PC-9 (cell line): ENCODE measurements at regions not wholly inside any gene's neighbourhood (a gene's known extent, or its start where the extent isn't known, plus 50 kb on each side); places are given as distances from the start of the nearest gene placed in this dataset.

Experiments used
- BruUV-seq: library from RNA; stranded (reverse); fragments of 400-500 nt; replicated peaks from 2 replicates; lab custom pipeline; 2021; lab: Mats Ljungman, UMichigan
- CTCF ChIA-PET: fragments of 300-600 bp; sonication (Branson Sonifier 250); formaldehyde crosslinking; loops from one replicate; lab custom pipeline; 2022; ENCODE audit warnings: antibody characterized with exemption; lab: Charles Lee
- POLR2A ChIA-PET: fragments of 300-600 bp; sonication (Branson Sonifier 250); formaldehyde crosslinking; loops from one replicate; lab custom pipeline; 2022; ENCODE audit warnings: antibody characterized with exemption; ENCODE audit not compliant: unreplicated experiment; lab: Charles Lee
- DNase-seq, 2 experiments: peaks; one replicate each; pipeline versions ENCODE4 v3.0.0 to v3.0.0-alpha.2; 2015 to 2022; ENCODE audit warnings: mixed read lengths in 1 of 2
- H2AFZ ChIP-seq: fragments of 200-600 bp; sonication (generic); 2 replicates; pipeline ENCODE4 v1.8.1; 2017; ENCODE audit warnings: antibody characterized with exemption
- H3F3A ChIP-seq: fragments of 200-600 bp; sonication (generic); 2 replicates; pipeline ENCODE4 v1.8.1; 2017; ENCODE audit warnings: antibody characterized with exemption, mild to moderate bottlenecking, low read depth; ENCODE audit not compliant: insufficient read depth
- H3K27ac ChIP-seq: fragments of 200-600 bp; sonication (generic); 2 replicates; pipeline ENCODE4 v1.6.1; 2016; ENCODE audit warnings: mixed run types
- H3K27me3 ChIP-seq: fragments of 200-600 bp; sonication (generic); 2 replicates; pipeline ENCODE4 v1.6.1; 2016; ENCODE audit warnings: low read depth, mixed run types; ENCODE audit not compliant: insufficient read depth
- H3K36me3 ChIP-seq: fragments of 200-600 bp; sonication (generic); 2 replicates; pipeline ENCODE4 v1.6.1; 2016; ENCODE audit warnings: low read depth, mixed run types
- H3K4me1 ChIP-seq: fragments of 200-600 bp; sonication (generic); replicated peaks from 2 replicates; pipeline ENCODE4 v1.6.1; 2016; ENCODE audit warnings: mixed run types; ENCODE audit not compliant: insufficient read depth
- H3K4me2 ChIP-seq: fragments of 200-600 bp; sonication (generic); 2 replicates; pipeline ENCODE4 v1.6.1; 2017; ENCODE audit warnings: mixed run types
- H3K4me3 ChIP-seq: fragments of 200-600 bp; sonication (generic); 2 replicates; pipeline ENCODE4 v1.6.1; 2016; ENCODE audit warnings: mixed run types
- H3K79me2 ChIP-seq: fragments of 200-600 bp; sonication (generic); 2 replicates; pipeline ENCODE4 v1.6.1; 2017; ENCODE audit warnings: low read depth, mixed run types
- H3K9me2 ChIP-seq: fragments of 200-600 bp; sonication (generic); 2 replicates; pipeline ENCODE4 v1.8.1; 2017; ENCODE audit warnings: mild to moderate bottlenecking; ENCODE audit not compliant: insufficient read depth
- H3K9me3 ChIP-seq: fragments of 200-600 bp; sonication (generic); 2 replicates; pipeline ENCODE4 v1.8.1; 2016; ENCODE audit warnings: low read depth; ENCODE audit not compliant: insufficient read depth
- H4K20me1 ChIP-seq: fragments of 200-600 bp; sonication (generic); 2 replicates; pipeline ENCODE4 v1.8.1; 2017; ENCODE audit not compliant: insufficient read depth
- EZH2 ChIP-seq: fragments of 200-600 bp; sonication (generic); IDR thresholded peaks from 2 replicates; pipeline ENCODE4 v1.8.0; 2017; ENCODE audit warnings: antibody characterized with exemption, low read depth
- intact Hi-C: fragments of 100-400 bp; cut with micrococcal nuclease; formaldehyde crosslinking; loops from one replicate; pipeline ENCODE4 v1.10.0; 2022; ENCODE audit not compliant: unreplicated experiment
- TF ChIP-seq, protein P1 (sequence below): fragments of 200-600 bp; sonication (generic); conservative IDR thresholded peaks from 2 replicates; pipeline ENCODE4 v1.6.1; 2017; ENCODE audit warnings: mixed run types, antibody characterized with exemption, mild to moderate bottlenecking, moderate library complexity

DNA sequence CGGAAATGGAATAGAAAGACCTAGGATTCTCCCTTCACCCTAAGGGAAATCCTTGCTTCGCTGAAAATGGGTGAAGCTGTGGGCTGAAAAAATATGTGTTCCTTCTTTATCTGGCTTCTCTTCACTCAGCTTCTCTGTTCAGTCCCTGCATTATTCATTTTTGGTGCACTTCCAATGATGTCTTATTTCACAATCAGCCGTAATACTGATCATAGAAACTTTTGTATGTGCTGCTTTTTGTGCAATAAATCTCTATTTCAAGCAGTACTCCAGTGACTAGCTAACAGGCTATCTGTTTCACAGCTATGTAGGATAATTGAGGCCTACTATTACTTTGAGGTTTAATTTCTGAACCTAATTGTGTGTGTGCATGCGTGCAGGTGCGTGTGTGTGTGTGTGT lies 144.6 kb downstream of the FOXL1 start:
- no peak overlapping the region for H3K27ac ChIP-seq
- no TSS peak for BruUV-seq
- H3K9me3 ChIP-seq: no peaks in the 10 kb centered on the region
- intact Hi-C loops: no loop called here
- ChIA-PET CTCF (no interaction called here), POLR2A (no interaction called here)
- peaks cover 98% of the 10 kb centered on the region for H3K27me3 ChIP-seq
- no peak overlapping the region for H2AFZ ChIP-seq
- TF ChIP-seq EZH2: no peak
- TF ChIP-seq, protein P1, sequence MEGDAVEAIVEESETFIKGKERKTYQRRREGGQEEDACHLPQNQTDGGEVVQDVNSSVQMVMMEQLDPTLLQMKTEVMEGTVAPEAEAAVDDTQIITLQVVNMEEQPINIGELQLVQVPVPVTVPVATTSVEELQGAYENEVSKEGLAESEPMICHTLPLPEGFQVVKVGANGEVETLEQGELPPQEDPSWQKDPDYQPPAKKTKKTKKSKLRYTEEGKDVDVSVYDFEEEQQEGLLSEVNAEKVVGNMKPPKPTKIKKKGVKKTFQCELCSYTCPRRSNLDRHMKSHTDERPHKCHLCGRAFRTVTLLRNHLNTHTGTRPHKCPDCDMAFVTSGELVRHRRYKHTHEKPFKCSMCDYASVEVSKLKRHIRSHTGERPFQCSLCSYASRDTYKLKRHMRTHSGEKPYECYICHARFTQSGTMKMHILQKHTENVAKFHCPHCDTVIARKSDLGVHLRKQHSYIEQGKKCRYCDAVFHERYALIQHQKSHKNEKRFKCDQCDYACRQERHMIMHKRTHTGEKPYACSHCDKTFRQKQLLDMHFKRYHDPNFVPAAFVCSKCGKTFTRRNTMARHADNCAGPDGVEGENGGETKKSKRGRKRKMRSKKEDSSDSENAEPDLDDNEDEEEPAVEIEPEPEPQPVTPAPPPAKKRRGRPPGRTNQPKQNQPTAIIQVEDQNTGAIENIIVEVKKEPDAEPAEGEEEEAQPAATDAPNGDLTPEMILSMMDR: no peak
- no peak overlapping the region for H3K4me2 ChIP-seq
- no peaks in the 10 kb centered on the region for H3K9me2 ChIP-seq
- no peak overlapping the region for H3K4me3 ChIP-seq
- no peaks in the 10 kb centered on the region for H3K79me2 ChIP-seq
- H4K20me1 ChIP-seq: no peaks in the 10 kb centered on the region; the same call in 1 of the 2 replicates
- no peaks in the 10 kb centered on the region for H3K4me1 ChIP-seq
- no peaks in the 10 kb centered on the region for H3F3A ChIP-seq
- no peaks in the 10 kb centered on the region for H3K36me3 ChIP-seq
- DNase-seq: no peak

DNA sequence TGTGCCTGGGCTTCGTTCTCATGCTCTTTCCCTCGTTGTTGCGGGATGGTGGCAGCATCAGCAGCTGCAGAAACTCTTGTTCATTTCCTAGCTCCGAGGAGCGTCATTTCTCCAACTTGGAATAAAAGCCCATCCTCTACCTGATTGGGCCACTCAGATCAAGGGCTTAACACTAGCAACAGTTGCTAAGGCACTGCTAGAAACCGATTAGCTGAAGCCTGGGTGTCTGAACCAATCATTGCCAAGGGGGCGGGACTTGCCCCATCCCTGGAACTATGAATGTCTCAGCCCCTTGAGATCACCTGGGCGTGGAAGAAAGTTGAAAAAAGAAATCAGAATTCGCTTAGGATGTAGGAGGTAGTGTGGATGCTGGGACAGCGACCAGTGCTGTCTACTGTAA lies 145.3 kb downstream of the FOXL1 start:
- Histone ChIP-seq H3K27me3 (peaks cover 98% of the 10 kb centered on the region), H3F3A (no peaks in the 10 kb centered on the region), H3K9me2 (no peaks in the 10 kb centered on the region), H3K9me3 (no peaks in the 10 kb centered on the region), H3K79me2 (no peaks in the 10 kb centered on the region), H2AFZ (no peak overlapping the region), H4K20me1 (no peaks in the 10 kb centered on the region; the same call in 1 of the 2 replicates), H3K36me3 (no peaks in the 10 kb centered on the region), H3K4me2 (no peak overlapping the region), H3K4me3 (no peak overlapping the region), H3K27ac (no peak overlapping the region), H3K4me1 (no peaks in the 10 kb centered on the region)
- POLR2A ChIA-PET: no interaction called here
- no TSS peak for BruUV-seq
- no peak for TF ChIP-seq EZH2
- TF ChIP-seq, protein P1: no peak
- CTCF ChIA-PET: no interaction called here
- DNase-seq: no peak
- intact Hi-C loops: no loop called here

DNA sequence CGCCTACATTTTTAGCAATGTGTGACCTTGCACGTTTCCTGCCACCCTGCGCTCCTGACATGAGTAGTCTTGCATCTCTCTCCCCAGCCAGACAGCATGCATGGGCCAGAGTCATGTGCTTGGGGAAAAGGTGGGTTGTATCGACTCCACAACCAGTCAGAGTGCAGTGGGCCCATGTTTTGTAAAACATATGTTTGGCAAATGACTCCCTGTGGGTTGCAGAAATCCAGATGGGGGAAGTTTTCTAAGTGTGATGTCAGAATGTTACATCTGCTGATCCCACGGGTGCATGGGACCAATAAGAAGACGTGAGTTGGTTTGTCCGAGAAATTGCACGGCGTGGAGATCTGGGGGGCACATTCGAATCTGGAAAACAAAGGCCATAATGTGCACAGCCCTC lies 147.1 kb downstream of the FOXL1 start:
- H4K20me1 ChIP-seq: no peaks in the 10 kb centered on the region; the same call in 1 of the 2 replicates
- H3K4me1 ChIP-seq: no peaks in the 10 kb centered on the region
- H3K9me2 ChIP-seq: no peaks in the 10 kb centered on the region
- no peak overlapping the region for H3K4me2 ChIP-seq
- ChIA-PET POLR2A (no interaction called here), CTCF (no interaction called here)
- no peaks in the 10 kb centered on the region for H3K79me2 ChIP-seq
- H3K36me3 ChIP-seq: no peaks in the 10 kb centered on the region
- intact Hi-C loops: no loop called here
- H3K9me3 ChIP-seq: no peaks in the 10 kb centered on the region
- H3K27me3 ChIP-seq: peaks cover 98% of the 10 kb centered on the region
- TF ChIP-seq, protein P1: no peak
- H3K4me3 ChIP-seq: no peak overlapping the region
- BruUV-seq: no TSS peak
- H3K27ac ChIP-seq: no peak overlapping the region
- no peak for DNase-seq
- H3F3A ChIP-seq: no peaks in the 10 kb centered on the region
- no peak overlapping the region for H2AFZ ChIP-seq
